SK-N-SH treated with all-trans-retinoic acid at 6 μM for 48 hours (cell line): ENCODE measurements at regions not wholly inside any gene's neighbourhood (a gene's known extent, or its start where the extent isn't known, plus 50 kb on each side); places are given as distances from the start of the nearest gene placed in this dataset.

Source experiments
- ATAC-seq: fragments of 200-7000 bp; cut with Tn5 transposase; 3 replicates; pipeline ENCODE4 v1.9.1; 2020; ENCODE audit warnings: mild to moderate bottlenecking, moderate library complexity
- ARNTL ChIP-seq: fragments of 450-650 bp; formaldehyde crosslinking; IDR thresholded peaks from 2 replicates; pipeline ENCODE4 v1.5.0; 2020; ENCODE audit warnings: low read depth, mild to moderate bottlenecking, moderate library complexity, borderline replicate concordance
- BACH2 ChIP-seq: fragments of 250-450 bp; sonication (Bioruptor Pico); IDR thresholded peaks from 2 replicates; pipeline ENCODE4 v1.9.0; 2021; ENCODE audit warnings: mild to moderate bottlenecking, borderline replicate concordance
- CSDC2 ChIP-seq: fragments of 250-450 bp; sonication (Bioruptor Pico); IDR thresholded peaks from 2 replicates; pipeline ENCODE4 v1.5.0; 2020; ENCODE audit warnings: mild to moderate bottlenecking, moderate library complexity
- ESRRG ChIP-seq: fragments of 250-450 bp; sonication (Bioruptor Pico); IDR thresholded peaks from 2 replicates; pipeline ENCODE4 v1.6.1; 2021; ENCODE audit warnings: mild to moderate bottlenecking
- GLIS3 ChIP-seq: fragments of 250-450 bp; sonication (Bioruptor Pico); IDR thresholded peaks from 2 replicates; pipeline ENCODE4 v1.5.0; 2020; ENCODE audit warnings: mild to moderate bottlenecking, moderate library complexity
- ISL1 ChIP-seq: fragments of 250-450 bp; sonication (Bioruptor Pico); IDR thresholded peaks from 2 replicates; pipeline ENCODE4 v2.1.2; 2022; ENCODE audit warnings: mild to moderate bottlenecking, moderate library complexity
- OSR1 ChIP-seq: fragments of 250-450 bp; sonication (Bioruptor Pico); IDR thresholded peaks from 2 replicates; pipeline ENCODE4 v1.8.0; 2022; ENCODE audit warnings: moderate library complexity, mild to moderate bottlenecking, inconsistent platforms
- PPARA ChIP-seq: fragments of 250-450 bp; sonication (Bioruptor Pico); IDR thresholded peaks from 2 replicates; pipeline ENCODE4 v1.5.0; 2020; ENCODE audit warnings: mild to moderate bottlenecking, borderline replicate concordance
- RARB ChIP-seq: fragments of 250-450 bp; sonication (Bioruptor Pico); IDR thresholded peaks from 2 replicates; pipeline ENCODE4 v1.8.0; 2021; ENCODE audit warnings: mild to moderate bottlenecking, moderate library complexity
- SNAI2 ChIP-seq: fragments of 250-450 bp; sonication (Bioruptor Pico); IDR thresholded peaks from 2 replicates; pipeline ENCODE4 v1.5.0; 2020; ENCODE audit warnings: mild to moderate bottlenecking, moderate library complexity
- TCF4 ChIP-seq: fragments of 250-450 bp; sonication (Bioruptor Pico); IDR thresholded peaks from 2 replicates; pipeline ENCODE4 v1.8.0; 2021; ENCODE audit warnings: mild to moderate bottlenecking, moderate library complexity, borderline replicate concordance
- TOX ChIP-seq: fragments of 250-450 bp; sonication (Bioruptor Pico); IDR thresholded peaks from 2 replicates; pipeline ENCODE4 v1.8.0; 2021; ENCODE audit warnings: mild to moderate bottlenecking, moderate library complexity, borderline replicate concordance
- ZC3H10 ChIP-seq: fragments of 250-450 bp; sonication (Bioruptor Pico); IDR thresholded peaks from 2 replicates; pipeline ENCODE4 v1.5.1; 2021; ENCODE audit warnings: mild to moderate bottlenecking, moderate library complexity
- ZFP3 ChIP-seq: fragments of 250-450 bp; sonication (Bioruptor Pico); IDR thresholded peaks from 2 replicates; pipeline ENCODE4 v1.5.0; 2020; ENCODE audit warnings: mild to moderate bottlenecking, moderate library complexity
- ZFP30 ChIP-seq: fragments of 450-650 bp; formaldehyde crosslinking; IDR thresholded peaks from 2 replicates; pipeline ENCODE4 v1.5.0; 2022; ENCODE audit warnings: mild to moderate bottlenecking, moderate library complexity
- ZNF565 ChIP-seq: fragments of 450-650 bp; formaldehyde crosslinking; conservative IDR thresholded peaks from 2 replicates; pipeline ENCODE4 v1.5.0; 2020; ENCODE audit warnings: low read depth, mild to moderate bottlenecking, moderate library complexity
- ZNF70 ChIP-seq: fragments of 450-650 bp; formaldehyde crosslinking; IDR thresholded peaks from 2 replicates; pipeline ENCODE4 v1.5.0; 2020; ENCODE audit warnings: mild to moderate bottlenecking, moderate library complexity
- ZNF8 ChIP-seq: fragments of 450-650 bp; formaldehyde crosslinking; IDR thresholded peaks from 2 replicates; pipeline ENCODE4 v1.5.0; 2020; ENCODE audit warnings: mild to moderate bottlenecking, moderate library complexity
- TF ChIP-seq, protein P1 (sequence below): fragments of 250-450 bp; sonication (Bioruptor Pico); IDR thresholded peaks from 2 replicates; pipeline ENCODE4 v1.8.0; 2020; ENCODE audit warnings: mild to moderate bottlenecking, moderate library complexity, borderline replicate concordance
- TF ChIP-seq, protein P2 (sequence below): fragments of 250-450 bp; sonication (Bioruptor Pico); IDR thresholded peaks from 2 replicates; pipeline ENCODE4 v1.8.0; 2021; ENCODE audit warnings: low read depth, mild to moderate bottlenecking, moderate library complexity, borderline replicate concordance
- TF ChIP-seq, protein P3 (sequence below): fragments of 250-450 bp; sonication (Bioruptor Pico); IDR thresholded peaks from 2 replicates; pipeline ENCODE4 v1.5.1; 2020; ENCODE audit warnings: low read depth, mild to moderate bottlenecking, moderate library complexity
- TF ChIP-seq, protein P4 (sequence below): fragments of 250-450 bp; sonication (Bioruptor Pico); IDR thresholded peaks from 2 replicates; pipeline ENCODE4 v1.5.1; 2021; ENCODE audit warnings: mild to moderate bottlenecking, moderate library complexity
- TF ChIP-seq, protein P5 (sequence below): fragments of 250-450 bp; sonication (Bioruptor Pico); IDR thresholded peaks from 2 replicates; pipeline ENCODE4 v1.5.0; 2020; ENCODE audit warnings: mild to moderate bottlenecking, moderate library complexity

DNA sequence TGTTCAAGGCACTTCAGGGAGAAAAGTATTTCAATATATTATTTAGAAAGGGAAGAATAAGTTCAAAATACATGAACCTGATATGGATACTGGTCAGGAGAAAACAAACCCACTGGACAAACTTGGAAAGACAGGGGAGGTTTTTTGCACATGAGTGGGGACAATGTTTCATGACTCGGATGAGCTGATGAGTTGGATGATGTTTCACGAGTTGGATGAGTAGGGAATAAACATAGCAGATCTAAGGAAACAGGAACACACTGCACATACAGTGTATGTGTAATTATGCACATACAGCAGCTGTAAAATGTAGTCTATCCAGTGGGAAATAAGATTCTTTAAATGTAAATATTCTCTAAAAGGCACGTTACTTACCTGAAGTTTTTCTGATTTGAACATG, 682.9 kb upstream of the ADAMTS5 start:
- ATAC-seq, result no peak
- TF ChIP-seq PPARA (CRISPR knock-in tag) (no peak), CSDC2 (no peak), TOX (CRISPR knock-in tag) (no peak), ZNF8 (no peak), BACH2 (no peak), ZNF565 (no peak), GLIS3 (CRISPR knock-in tag) (no peak)
- TF ChIP-seq, protein P1, sequence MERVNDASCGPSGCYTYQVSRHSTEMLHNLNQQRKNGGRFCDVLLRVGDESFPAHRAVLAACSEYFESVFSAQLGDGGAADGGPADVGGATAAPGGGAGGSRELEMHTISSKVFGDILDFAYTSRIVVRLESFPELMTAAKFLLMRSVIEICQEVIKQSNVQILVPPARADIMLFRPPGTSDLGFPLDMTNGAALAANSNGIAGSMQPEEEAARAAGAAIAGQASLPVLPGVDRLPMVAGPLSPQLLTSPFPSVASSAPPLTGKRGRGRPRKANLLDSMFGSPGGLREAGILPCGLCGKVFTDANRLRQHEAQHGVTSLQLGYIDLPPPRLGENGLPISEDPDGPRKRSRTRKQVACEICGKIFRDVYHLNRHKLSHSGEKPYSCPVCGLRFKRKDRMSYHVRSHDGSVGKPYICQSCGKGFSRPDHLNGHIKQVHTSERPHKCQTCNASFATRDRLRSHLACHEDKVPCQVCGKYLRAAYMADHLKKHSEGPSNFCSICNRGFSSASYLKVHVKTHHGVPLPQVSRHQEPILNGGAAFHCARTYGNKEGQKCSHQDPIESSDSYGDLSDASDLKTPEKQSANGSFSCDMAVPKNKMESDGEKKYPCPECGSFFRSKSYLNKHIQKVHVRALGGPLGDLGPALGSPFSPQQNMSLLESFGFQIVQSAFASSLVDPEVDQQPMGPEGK, result no peak

DNA sequence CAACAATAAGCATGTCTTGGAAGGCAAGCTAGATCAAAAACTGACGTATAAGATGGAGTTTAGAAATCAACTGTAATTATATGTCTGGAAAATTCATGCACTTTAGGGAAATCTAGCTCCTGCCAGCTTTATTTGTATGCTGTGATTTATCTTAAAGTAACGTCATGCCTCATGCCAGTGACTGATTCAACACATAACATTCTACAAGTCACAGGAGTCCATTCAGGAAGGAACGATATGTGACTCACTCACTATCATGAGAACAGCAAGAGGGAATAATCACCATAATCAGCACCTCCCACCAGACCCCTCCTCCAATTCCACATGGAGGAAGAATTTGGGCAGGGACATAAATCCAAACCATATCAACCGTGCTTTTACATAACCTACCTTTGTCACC, 682.4 kb upstream of the ADAMTS5 start:
- peak; percentile 88 for ATAC-seq
- no peak for TF ChIP-seq ISL1 (CRISPR knock-in tag)
- TF ChIP-seq, protein P2, sequence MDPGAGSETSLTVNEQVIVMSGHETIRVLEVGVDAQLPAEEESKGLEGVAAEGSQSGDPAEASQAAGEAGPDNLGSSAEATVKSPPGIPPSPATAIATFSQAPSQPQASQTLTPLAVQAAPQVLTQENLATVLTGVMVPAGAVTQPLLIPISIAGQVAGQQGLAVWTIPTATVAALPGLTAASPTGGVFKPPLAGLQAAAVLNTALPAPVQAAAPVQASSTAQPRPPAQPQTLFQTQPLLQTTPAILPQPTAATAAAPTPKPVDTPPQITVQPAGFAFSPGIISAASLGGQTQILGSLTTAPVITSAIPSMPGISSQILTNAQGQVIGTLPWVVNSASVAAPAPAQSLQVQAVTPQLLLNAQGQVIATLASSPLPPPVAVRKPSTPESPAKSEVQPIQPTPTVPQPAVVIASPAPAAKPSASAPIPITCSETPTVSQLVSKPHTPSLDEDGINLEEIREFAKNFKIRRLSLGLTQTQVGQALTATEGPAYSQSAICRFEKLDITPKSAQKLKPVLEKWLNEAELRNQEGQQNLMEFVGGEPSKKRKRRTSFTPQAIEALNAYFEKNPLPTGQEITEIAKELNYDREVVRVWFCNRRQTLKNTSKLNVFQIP (CRISPR knock-in tag), result no peak
- TF ChIP-seq, protein P3, sequence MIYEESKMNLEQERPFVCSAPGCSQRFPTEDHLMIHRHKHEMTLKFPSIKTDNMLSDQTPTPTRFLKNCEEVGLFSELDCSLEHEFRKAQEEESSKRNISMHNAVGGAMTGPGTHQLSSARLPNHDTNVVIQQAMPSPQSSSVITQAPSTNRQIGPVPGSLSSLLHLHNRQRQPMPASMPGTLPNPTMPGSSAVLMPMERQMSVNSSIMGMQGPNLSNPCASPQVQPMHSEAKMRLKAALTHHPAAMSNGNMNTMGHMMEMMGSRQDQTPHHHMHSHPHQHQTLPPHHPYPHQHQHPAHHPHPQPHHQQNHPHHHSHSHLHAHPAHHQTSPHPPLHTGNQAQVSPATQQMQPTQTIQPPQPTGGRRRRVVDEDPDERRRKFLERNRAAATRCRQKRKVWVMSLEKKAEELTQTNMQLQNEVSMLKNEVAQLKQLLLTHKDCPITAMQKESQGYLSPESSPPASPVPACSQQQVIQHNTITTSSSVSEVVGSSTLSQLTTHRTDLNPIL, result no peak
- TF ChIP-seq SNAI2 (CRISPR knock-in tag), result no peak
- no peak for TF ChIP-seq TCF4 (CRISPR knock-in tag)
- TF ChIP-seq, protein P4, sequence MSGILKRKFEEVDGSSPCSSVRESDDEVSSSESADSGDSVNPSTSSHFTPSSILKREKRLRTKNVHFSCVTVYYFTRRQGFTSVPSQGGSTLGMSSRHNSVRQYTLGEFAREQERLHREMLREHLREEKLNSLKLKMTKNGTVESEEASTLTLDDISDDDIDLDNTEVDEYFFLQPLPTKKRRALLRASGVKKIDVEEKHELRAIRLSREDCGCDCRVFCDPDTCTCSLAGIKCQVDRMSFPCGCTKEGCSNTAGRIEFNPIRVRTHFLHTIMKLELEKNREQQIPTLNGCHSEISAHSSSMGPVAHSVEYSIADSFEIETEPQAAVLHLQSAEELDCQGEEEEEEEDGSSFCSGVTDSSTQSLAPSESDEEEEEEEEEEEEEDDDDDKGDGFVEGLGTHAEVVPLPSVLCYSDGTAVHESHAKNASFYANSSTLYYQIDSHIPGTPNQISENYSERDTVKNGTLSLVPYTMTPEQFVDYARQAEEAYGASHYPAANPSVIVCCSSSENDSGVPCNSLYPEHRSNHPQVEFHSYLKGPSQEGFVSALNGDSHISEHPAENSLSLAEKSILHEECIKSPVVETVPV (CRISPR knock-in tag), result no peak
- no peak for TF ChIP-seq ZFP3 (CRISPR knock-in tag)
- TF ChIP-seq ZFP30 (CRISPR knock-in tag), result no peak
- TF ChIP-seq TOX (CRISPR knock-in tag), result no peak
- no peak for TF ChIP-seq ESRRG
- TF ChIP-seq, protein P5, sequence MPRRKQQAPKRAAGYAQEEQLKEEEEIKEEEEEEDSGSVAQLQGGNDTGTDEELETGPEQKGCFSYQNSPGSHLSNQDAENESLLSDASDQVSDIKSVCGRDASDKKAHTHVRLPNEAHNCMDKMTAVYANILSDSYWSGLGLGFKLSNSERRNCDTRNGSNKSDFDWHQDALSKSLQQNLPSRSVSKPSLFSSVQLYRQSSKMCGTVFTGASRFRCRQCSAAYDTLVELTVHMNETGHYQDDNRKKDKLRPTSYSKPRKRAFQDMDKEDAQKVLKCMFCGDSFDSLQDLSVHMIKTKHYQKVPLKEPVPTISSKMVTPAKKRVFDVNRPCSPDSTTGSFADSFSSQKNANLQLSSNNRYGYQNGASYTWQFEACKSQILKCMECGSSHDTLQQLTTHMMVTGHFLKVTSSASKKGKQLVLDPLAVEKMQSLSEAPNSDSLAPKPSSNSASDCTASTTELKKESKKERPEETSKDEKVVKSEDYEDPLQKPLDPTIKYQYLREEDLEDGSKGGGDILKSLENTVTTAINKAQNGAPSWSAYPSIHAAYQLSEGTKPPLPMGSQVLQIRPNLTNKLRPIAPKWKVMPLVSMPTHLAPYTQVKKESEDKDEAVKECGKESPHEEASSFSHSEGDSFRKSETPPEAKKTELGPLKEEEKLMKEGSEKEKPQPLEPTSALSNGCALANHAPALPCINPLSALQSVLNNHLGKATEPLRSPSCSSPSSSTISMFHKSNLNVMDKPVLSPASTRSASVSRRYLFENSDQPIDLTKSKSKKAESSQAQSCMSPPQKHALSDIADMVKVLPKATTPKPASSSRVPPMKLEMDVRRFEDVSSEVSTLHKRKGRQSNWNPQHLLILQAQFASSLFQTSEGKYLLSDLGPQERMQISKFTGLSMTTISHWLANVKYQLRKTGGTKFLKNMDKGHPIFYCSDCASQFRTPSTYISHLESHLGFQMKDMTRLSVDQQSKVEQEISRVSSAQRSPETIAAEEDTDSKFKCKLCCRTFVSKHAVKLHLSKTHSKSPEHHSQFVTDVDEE (CRISPR knock-in tag), result no peak
- no peak for TF ChIP-seq OSR1 (CRISPR knock-in tag)
- no peak for TF ChIP-seq BACH2
- no peak for TF ChIP-seq RARB (CRISPR knock-in tag)
- TF ChIP-seq, protein P1, result no peak
- TF ChIP-seq ZNF8, result no peak
- no peak for TF ChIP-seq ZNF565
- TF ChIP-seq GLIS3 (CRISPR knock-in tag), result no peak
- TF ChIP-seq ARNTL (CRISPR knock-in tag), result no peak

DNA sequence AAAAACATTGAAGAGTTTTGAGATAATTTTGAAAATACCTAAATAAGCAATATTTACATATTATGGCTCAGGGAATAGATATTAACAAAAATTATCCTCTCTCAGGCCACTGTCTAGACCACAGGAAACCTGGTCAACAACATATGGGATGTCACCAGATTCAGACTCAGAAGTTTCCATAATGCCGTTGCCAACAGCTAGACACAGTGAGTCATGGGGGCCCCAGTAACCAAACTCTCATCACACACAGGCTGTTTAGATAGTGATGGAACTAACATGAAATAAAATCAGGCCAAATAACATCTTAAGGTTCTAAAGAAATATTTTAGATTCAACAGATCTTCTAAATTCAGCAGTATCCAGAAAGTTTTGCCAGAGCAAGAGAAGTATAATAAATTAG, 681.7 kb upstream of the ADAMTS5 start:
- ATAC-seq, result peak; percentile 91
- TF ChIP-seq, protein P2 (CRISPR knock-in tag), result no peak
- TF ChIP-seq, protein P3, result no peak
- no peak for TF ChIP-seq TCF4 (CRISPR knock-in tag)
- no peak for TF ChIP-seq RARB (CRISPR knock-in tag)
- no peak for TF ChIP-seq ISL1 (CRISPR knock-in tag)
- TF ChIP-seq ZNF70 (CRISPR knock-in tag), result no peak
- TF ChIP-seq, protein P4 (CRISPR knock-in tag), result no peak
- TF ChIP-seq BACH2, result no peak
- no peak for TF ChIP-seq ZNF8
- TF ChIP-seq ARNTL (CRISPR knock-in tag), result no peak
- TF ChIP-seq ZC3H10 (CRISPR knock-in tag), result no peak
